Neural progenitor cell (in vitro differentiated cells): ENCODE measurements at regions not wholly inside any gene's neighbourhood (a gene's known extent, or its start where the extent isn't known, plus 50 kb on each side); places are given as distances from the start of the nearest gene placed in this dataset.

Experiments used
- DNase-seq: peaks from one replicate; pipeline ENCODE4 v3.0.0-alpha.2; 2016; ENCODE audit warnings: low spot score
- H2AFZ ChIP-seq: fragments of 200-600 bp; sonication (generic); replicated peaks from 2 replicates; pipeline ENCODE4 v1.6.1; 2016; ENCODE audit warnings: antibody characterized with exemption
- H3F3A ChIP-seq: fragments of 200-600 bp; sonication (generic); 2 replicates; pipeline ENCODE4 v1.6.1; 2016; ENCODE audit warnings: antibody characterized with exemption, low read depth
- H3K27ac ChIP-seq: fragments of 200-600 bp; sonication (generic); 2 replicates; pipeline ENCODE4 v1.5.1; 2016; ENCODE audit warnings: mild to moderate bottlenecking
- H3K27me3 ChIP-seq: fragments of 200-600 bp; sonication (generic); 2 replicates; pipeline ENCODE4 v1.6.1; 2016; ENCODE audit warnings: mild to moderate bottlenecking, moderate library complexity
- H3K36me3 ChIP-seq: fragments of 200-600 bp; sonication (generic); 2 replicates; pipeline ENCODE4 v1.5.1; 2016
- H3K4me1 ChIP-seq: fragments of 200-600 bp; sonication (generic); 2 replicates; pipeline ENCODE4 v1.6.1; 2016; ENCODE audit warnings: mixed run types
- H3K4me2 ChIP-seq: fragments of 200-600 bp; sonication (generic); 2 replicates; pipeline ENCODE4 v1.6.1; 2016
- H3K4me3 ChIP-seq: fragments of 200-600 bp; sonication (generic); 2 replicates; pipeline ENCODE4 v1.5.1; 2016
- H3K79me2 ChIP-seq: fragments of 200-600 bp; sonication (generic); 2 replicates; pipeline ENCODE4 v1.6.1; 2016; ENCODE audit warnings: low read depth
- H3K9ac ChIP-seq: fragments of 200-600 bp; sonication (generic); 2 replicates; pipeline ENCODE4 v1.6.1; 2016
- H3K9me3 ChIP-seq: fragments of 200-600 bp; sonication (generic); 2 replicates; pipeline ENCODE4 v1.5.1; 2016; ENCODE audit warnings: low read depth
- H4K20me1 ChIP-seq: fragments of 200-600 bp; sonication (generic); 2 replicates; pipeline ENCODE4 v1.6.1; 2016; ENCODE audit warnings: low read depth
- H3K27ac Mint-ChIP-seq: 3 replicates; pipeline ENCODE4 v1.8.0; 2021; ENCODE audit warnings: mixed read lengths
- H3K27me3 Mint-ChIP-seq: 2 replicates; pipeline ENCODE4 v1.8.0; 2022; ENCODE audit warnings: low read depth, mild to moderate bottlenecking, inconsistent platforms, moderate library complexity, mixed read lengths; ENCODE audit not compliant: insufficient read depth
- H3K36me3 Mint-ChIP-seq: 3 replicates; pipeline ENCODE4 v1.8.0; 2021; ENCODE audit warnings: mixed read lengths
- H3K4me1 Mint-ChIP-seq: 3 replicates; pipeline ENCODE4 v1.8.0; 2021; ENCODE audit warnings: mixed read lengths
- H3K4me3 Mint-ChIP-seq: 3 replicates; pipeline ENCODE4 v1.8.0; 2021; ENCODE audit warnings: mild to moderate bottlenecking, moderate library complexity, mixed read lengths
- H3K9me3 Mint-ChIP-seq: 3 replicates; pipeline ENCODE4 v1.8.0; 2020; ENCODE audit warnings: mixed read lengths
- CTCF ChIP-seq: fragments of 200-600 bp; sonication (generic); IDR thresholded peaks from 2 replicates; pipeline ENCODE4 v1.5.1; 2017; ENCODE audit warnings: antibody characterized with exemption, mild to moderate bottlenecking
- EZH2 ChIP-seq: fragments of 200-600 bp; sonication (generic); IDR thresholded peaks from 2 replicates; pipeline ENCODE4 v1.6.1; 2017; ENCODE audit warnings: antibody characterized with exemption, mild to moderate bottlenecking, moderate library complexity
- EZH2phosphoT487 ChIP-seq: fragments of 200-600 bp; sonication (generic); IDR thresholded peaks from 2 replicates; pipeline ENCODE4 v1.6.1; 2017; ENCODE audit warnings: antibody characterized with exemption

DNA sequence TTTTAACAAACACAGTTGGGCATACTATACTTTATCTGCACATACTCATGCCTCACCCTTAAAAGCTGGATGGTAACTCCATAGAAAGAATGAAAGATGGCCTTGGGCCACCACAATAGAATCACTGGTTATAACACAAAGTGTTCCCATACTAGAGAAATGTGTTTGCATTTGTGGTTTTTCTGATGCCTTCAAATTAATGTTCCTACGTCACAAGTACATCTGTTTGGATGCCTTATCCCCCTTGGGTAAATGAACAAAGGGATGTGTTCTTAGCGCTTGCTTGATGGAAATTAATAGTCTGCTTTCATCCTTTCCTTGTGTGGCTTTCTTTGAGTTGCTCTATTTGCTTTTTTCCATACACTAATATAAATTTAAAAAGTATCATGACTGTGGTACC is 291.1 kb upstream of the PDE4D start:
- Histone ChIP-seq H3K36me3 (no peaks in the 10 kb centered on the region), H3K79me2 (no peaks in the 10 kb centered on the region), H3K27me3 (no peaks in the 10 kb centered on the region), H3K4me1 (no peaks in the 10 kb centered on the region), H3K27ac (no peak overlapping the region), H3K9me3 (no peaks in the 10 kb centered on the region), H3K4me2 (no peak overlapping the region), H4K20me1 (no peaks in the 10 kb centered on the region), H2AFZ (no peak overlapping the region), H3F3A (no peaks in the 10 kb centered on the region), H3K9ac (no peak overlapping the region), H3K4me3 (no peak overlapping the region)
- H3K27ac Mint-ChIP-seq: no peak overlapping the region
- no peaks in the 10 kb centered on the region for H3K4me1 Mint-ChIP-seq
- no peaks in the 10 kb centered on the region for H3K36me3 Mint-ChIP-seq
- H3K27me3 Mint-ChIP-seq: no peaks in the 10 kb centered on the region
- TF ChIP-seq EZH2phosphoT487 (no peak), EZH2 (no peak)
- H3K9me3 Mint-ChIP-seq: no peaks in the 10 kb centered on the region
- H3K4me3 Mint-ChIP-seq: no peak overlapping the region
- no peak for DNase-seq

GRCh38 chr5:60183881-60184280 is 290.4 kb upstream of the PDE4D start:
- H3K36me3 ChIP-seq: no peaks in the 10 kb centered on the region
- no peak overlapping the region for H3K9ac ChIP-seq
- H3K4me1 Mint-ChIP-seq: no peaks in the 10 kb centered on the region
- H3K27ac ChIP-seq: no peak overlapping the region
- H3K4me3 Mint-ChIP-seq: no peak overlapping the region
- no peaks in the 10 kb centered on the region for H3K9me3 ChIP-seq
- H3K27me3 ChIP-seq: no peaks in the 10 kb centered on the region
- H4K20me1 ChIP-seq: no peaks in the 10 kb centered on the region
- no peak overlapping the region for H2AFZ ChIP-seq
- no peaks in the 10 kb centered on the region for H3F3A ChIP-seq
- no peak overlapping the region for H3K27ac Mint-ChIP-seq
- TF ChIP-seq EZH2 (no peak), CTCF (no peak), EZH2phosphoT487 (no peak)
- no peaks in the 10 kb centered on the region for H3K79me2 ChIP-seq
- H3K4me1 ChIP-seq: no peaks in the 10 kb centered on the region
- DNase-seq: no peak
- no peaks in the 10 kb centered on the region for H3K9me3 Mint-ChIP-seq
- H3K4me3 ChIP-seq: no peak overlapping the region
- H3K36me3 Mint-ChIP-seq: no peaks in the 10 kb centered on the region
- H3K4me2 ChIP-seq: no peak overlapping the region
- H3K27me3 Mint-ChIP-seq: no peaks in the 10 kb centered on the region

GRCh38 chr5:60178101-60178500 is 284.6 kb upstream of the PDE4D start:
- H3K27ac Mint-ChIP-seq: no peak overlapping the region
- no peak for DNase-seq

DNA sequence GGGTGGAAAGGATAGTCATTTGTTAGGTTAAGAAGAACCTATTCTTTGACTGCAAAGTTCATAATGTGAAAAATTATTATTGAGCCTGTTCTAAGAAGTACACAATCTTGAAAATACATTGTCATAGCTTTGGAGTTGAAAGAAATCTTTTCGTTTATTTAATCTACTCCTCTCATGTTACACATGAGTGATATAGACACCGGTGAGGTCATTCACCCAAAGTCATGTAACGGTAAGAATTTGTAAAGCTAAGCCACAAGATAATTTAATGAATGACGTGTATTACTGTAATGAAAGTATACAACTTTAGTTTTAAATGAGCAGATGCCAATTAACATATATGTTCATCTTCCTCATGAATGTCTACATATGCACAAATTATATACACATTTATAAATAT is 284.1 kb upstream of the PDE4D start:
- Histone ChIP-seq H3K4me2 (no peak overlapping the region), H3K4me3 (no peak overlapping the region), H3K36me3 (no peaks in the 10 kb centered on the region), H3K27ac (no peak overlapping the region), H4K20me1 (no peaks in the 10 kb centered on the region), H3K4me1 (peaks cover 4% of the 10 kb centered on the region), H3K9me3 (no peaks in the 10 kb centered on the region), H3F3A (peaks cover under 1% of the 10 kb centered on the region), H3K79me2 (no peaks in the 10 kb centered on the region), H2AFZ (no peak overlapping the region), H3K9ac (no peak overlapping the region), H3K27me3 (no peaks in the 10 kb centered on the region)
- TF ChIP-seq CTCF: no peak
- no peak for TF ChIP-seq EZH2phosphoT487
- no peak for TF ChIP-seq EZH2
- no peak overlapping the region for H3K27ac Mint-ChIP-seq
- H3K9me3 Mint-ChIP-seq: no peaks in the 10 kb centered on the region
- H3K36me3 Mint-ChIP-seq: no peaks in the 10 kb centered on the region
- no peaks in the 10 kb centered on the region for H3K27me3 Mint-ChIP-seq
- H3K4me1 Mint-ChIP-seq: no peaks in the 10 kb centered on the region
- H3K4me3 Mint-ChIP-seq: no peak overlapping the region
- DNase-seq: no peak

More at GRCh38 chr5:60178101-60178500, 284.6 kb upstream of the PDE4D start:
- no peaks in the 10 kb centered on the region for H3K9me3 Mint-ChIP-seq
- no peak overlapping the region for H3K27ac ChIP-seq
- no peaks in the 10 kb centered on the region for H3K9me3 ChIP-seq
- H3K4me1 ChIP-seq: no peaks in the 10 kb centered on the region
- no peak for TF ChIP-seq EZH2phosphoT487
- no peaks in the 10 kb centered on the region for H3K27me3 Mint-ChIP-seq
- no peak overlapping the region for H3K4me2 ChIP-seq
- H3F3A ChIP-seq: no peaks in the 10 kb centered on the region
- no peaks in the 10 kb centered on the region for H3K4me1 Mint-ChIP-seq
- no peak overlapping the region for H2AFZ ChIP-seq
- no peaks in the 10 kb centered on the region for H3K27me3 ChIP-seq
- H3K4me3 Mint-ChIP-seq: no peak overlapping the region
- no peaks in the 10 kb centered on the region for H3K79me2 ChIP-seq
- H3K36me3 Mint-ChIP-seq: no peaks in the 10 kb centered on the region
- H3K4me3 ChIP-seq: no peak overlapping the region
- no peaks in the 10 kb centered on the region for H3K36me3 ChIP-seq
- no peaks in the 10 kb centered on the region for H4K20me1 ChIP-seq
- no peak overlapping the region for H3K9ac ChIP-seq
